GM23338 (cell line): ENCODE measurements at regions not wholly inside any gene's neighbourhood (a gene's known extent, or its start where the extent isn't known, plus 50 kb on each side); places are given as distances from the start of the nearest gene placed in this dataset.

ENCODE experiments used
- EZH2 ChIP-seq: fragments of 200-600 bp; sonication (generic); IDR thresholded peaks from one replicate; pipeline ENCODE4 v1.8.0; 2017; ENCODE audit warnings: antibody characterized with exemption, mild to moderate bottlenecking, low read depth; ENCODE audit not compliant: unreplicated experiment
- NANOG ChIP-seq: IDR thresholded peaks from 2 replicates; pipeline ENCODE4 v1.6.1; 2016; ENCODE audit warnings: antibody characterized with exemption, borderline replicate concordance
- TF ChIP-seq, protein P1 (sequence below), 2 experiments: fragments of 200-600 bp in 1 of 2; sonication (generic) in 1 of 2; conservative IDR thresholded peaks; 2 replicates each; pipeline versions ENCODE4 v1.5.1 to v1.6.1; 2016 to 2017; ENCODE audit warnings: antibody characterized with exemption in 2 of 2, low read depth in 2 of 2, mild to moderate bottlenecking in 2 of 2, moderate library complexity in 1 of 2
- TF ChIP-seq, protein P2 (sequence below): IDR thresholded peaks from one replicate; pipeline ENCODE4 v1.6.1; 2018; ENCODE audit warnings: antibody characterized with exemption; ENCODE audit not compliant: unreplicated experiment

DNA sequence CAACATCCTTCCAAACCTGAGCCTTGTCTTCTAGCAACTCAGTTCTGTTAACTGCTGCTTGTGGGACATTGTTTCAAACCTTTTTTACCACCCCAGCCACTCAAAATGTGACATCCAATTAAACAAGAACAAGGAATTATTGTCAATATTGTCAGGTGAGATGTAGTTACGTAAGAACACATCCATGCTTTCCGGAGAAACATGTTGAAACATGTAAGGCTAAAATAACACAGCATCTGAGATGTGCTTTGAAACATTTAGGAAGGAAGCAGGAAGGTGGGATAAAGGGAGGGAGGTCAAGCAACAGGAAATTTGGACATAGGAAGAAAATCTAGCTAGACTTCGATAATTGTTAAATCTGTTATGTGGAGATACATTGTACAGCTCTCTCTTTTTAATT is 50.9 kb upstream of the PRICKLE2 start:
- TF ChIP-seq, protein P1, sequence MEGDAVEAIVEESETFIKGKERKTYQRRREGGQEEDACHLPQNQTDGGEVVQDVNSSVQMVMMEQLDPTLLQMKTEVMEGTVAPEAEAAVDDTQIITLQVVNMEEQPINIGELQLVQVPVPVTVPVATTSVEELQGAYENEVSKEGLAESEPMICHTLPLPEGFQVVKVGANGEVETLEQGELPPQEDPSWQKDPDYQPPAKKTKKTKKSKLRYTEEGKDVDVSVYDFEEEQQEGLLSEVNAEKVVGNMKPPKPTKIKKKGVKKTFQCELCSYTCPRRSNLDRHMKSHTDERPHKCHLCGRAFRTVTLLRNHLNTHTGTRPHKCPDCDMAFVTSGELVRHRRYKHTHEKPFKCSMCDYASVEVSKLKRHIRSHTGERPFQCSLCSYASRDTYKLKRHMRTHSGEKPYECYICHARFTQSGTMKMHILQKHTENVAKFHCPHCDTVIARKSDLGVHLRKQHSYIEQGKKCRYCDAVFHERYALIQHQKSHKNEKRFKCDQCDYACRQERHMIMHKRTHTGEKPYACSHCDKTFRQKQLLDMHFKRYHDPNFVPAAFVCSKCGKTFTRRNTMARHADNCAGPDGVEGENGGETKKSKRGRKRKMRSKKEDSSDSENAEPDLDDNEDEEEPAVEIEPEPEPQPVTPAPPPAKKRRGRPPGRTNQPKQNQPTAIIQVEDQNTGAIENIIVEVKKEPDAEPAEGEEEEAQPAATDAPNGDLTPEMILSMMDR (conservative IDR thresholded peaks at IDR 0.05; ENCODE audit: low read depth in 2 of 2) = no peak
- TF ChIP-seq, protein P2, sequence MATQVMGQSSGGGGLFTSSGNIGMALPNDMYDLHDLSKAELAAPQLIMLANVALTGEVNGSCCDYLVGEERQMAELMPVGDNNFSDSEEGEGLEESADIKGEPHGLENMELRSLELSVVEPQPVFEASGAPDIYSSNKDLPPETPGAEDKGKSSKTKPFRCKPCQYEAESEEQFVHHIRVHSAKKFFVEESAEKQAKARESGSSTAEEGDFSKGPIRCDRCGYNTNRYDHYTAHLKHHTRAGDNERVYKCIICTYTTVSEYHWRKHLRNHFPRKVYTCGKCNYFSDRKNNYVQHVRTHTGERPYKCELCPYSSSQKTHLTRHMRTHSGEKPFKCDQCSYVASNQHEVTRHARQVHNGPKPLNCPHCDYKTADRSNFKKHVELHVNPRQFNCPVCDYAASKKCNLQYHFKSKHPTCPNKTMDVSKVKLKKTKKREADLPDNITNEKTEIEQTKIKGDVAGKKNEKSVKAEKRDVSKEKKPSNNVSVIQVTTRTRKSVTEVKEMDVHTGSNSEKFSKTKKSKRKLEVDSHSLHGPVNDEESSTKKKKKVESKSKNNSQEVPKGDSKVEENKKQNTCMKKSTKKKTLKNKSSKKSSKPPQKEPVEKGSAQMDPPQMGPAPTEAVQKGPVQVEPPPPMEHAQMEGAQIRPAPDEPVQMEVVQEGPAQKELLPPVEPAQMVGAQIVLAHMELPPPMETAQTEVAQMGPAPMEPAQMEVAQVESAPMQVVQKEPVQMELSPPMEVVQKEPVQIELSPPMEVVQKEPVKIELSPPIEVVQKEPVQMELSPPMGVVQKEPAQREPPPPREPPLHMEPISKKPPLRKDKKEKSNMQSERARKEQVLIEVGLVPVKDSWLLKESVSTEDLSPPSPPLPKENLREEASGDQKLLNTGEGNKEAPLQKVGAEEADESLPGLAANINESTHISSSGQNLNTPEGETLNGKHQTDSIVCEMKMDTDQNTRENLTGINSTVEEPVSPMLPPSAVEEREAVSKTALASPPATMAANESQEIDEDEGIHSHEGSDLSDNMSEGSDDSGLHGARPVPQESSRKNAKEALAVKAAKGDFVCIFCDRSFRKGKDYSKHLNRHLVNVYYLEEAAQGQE = no peak
- TF ChIP-seq EZH2 = no peak
- TF ChIP-seq NANOG = no peak
